GM12874 (cell line): ENCODE measurements at regions not wholly inside any gene's neighbourhood (a gene's known extent, or its start where the extent isn't known, plus 50 kb on each side); places are given as distances from the start of the nearest gene placed in this dataset.

Source experiments
- CTCF ChIP-seq: IDR thresholded peaks from 2 replicates; pipeline ENCODE4 v1.5.1; 2011; ENCODE audit warnings: low read depth, mild to moderate bottlenecking, control low read depth, low read length, moderate library complexity; ENCODE audit not compliant: insufficient read depth

- no peak for TF ChIP-seq CTCF
Measured at GRCh38 chr2:116582850-116583249, 1231.6 kb upstream of the DDX18 start.

GRCh38 chr2:116585669-116586327 is 1228.7 kb upstream of the DDX18 start:
- no peak for TF ChIP-seq CTCF

- TF ChIP-seq CTCF, result no peak
Measured at GRCh38 chr2:116586328-116586689, 1228.2 kb upstream of the DDX18 start.
